ENCODE measurements at regions not wholly inside any gene's neighbourhood (a gene's known extent, or its start where the extent isn't known, plus 50 kb on each side); places are given as distances from the start of the nearest gene placed in this dataset.

DNA sequence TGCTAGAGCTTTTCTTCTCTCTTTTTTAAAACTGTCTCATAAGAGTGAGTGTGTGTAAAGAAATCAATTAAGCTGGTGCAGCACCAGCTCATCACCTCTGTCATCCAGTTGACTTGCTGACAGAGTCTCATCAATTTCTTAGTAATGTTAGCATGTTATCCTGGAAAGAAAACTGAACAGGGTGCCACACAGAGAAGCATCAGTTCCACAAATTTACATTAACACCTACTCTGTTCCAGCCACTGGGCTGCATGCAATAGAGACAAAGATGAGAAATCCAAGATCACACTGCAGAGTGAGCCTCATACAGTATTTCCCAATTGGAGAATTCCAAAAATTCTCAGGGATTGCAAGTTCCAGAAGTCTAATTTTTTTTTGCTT lies 207.0 kb upstream of the CITED2 start:
- no peak for TF ChIP-seq ZFX (IDR thresholded peaks at IDR 0.05; ENCODE audit: borderline replicate concordance)
- TF ChIP-seq, protein P1, sequence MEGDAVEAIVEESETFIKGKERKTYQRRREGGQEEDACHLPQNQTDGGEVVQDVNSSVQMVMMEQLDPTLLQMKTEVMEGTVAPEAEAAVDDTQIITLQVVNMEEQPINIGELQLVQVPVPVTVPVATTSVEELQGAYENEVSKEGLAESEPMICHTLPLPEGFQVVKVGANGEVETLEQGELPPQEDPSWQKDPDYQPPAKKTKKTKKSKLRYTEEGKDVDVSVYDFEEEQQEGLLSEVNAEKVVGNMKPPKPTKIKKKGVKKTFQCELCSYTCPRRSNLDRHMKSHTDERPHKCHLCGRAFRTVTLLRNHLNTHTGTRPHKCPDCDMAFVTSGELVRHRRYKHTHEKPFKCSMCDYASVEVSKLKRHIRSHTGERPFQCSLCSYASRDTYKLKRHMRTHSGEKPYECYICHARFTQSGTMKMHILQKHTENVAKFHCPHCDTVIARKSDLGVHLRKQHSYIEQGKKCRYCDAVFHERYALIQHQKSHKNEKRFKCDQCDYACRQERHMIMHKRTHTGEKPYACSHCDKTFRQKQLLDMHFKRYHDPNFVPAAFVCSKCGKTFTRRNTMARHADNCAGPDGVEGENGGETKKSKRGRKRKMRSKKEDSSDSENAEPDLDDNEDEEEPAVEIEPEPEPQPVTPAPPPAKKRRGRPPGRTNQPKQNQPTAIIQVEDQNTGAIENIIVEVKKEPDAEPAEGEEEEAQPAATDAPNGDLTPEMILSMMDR (IDR thresholded peaks at IDR 0.05), result no peak
- H3K27ac ChIP-seq, result no peak overlapping the region

DNA sequence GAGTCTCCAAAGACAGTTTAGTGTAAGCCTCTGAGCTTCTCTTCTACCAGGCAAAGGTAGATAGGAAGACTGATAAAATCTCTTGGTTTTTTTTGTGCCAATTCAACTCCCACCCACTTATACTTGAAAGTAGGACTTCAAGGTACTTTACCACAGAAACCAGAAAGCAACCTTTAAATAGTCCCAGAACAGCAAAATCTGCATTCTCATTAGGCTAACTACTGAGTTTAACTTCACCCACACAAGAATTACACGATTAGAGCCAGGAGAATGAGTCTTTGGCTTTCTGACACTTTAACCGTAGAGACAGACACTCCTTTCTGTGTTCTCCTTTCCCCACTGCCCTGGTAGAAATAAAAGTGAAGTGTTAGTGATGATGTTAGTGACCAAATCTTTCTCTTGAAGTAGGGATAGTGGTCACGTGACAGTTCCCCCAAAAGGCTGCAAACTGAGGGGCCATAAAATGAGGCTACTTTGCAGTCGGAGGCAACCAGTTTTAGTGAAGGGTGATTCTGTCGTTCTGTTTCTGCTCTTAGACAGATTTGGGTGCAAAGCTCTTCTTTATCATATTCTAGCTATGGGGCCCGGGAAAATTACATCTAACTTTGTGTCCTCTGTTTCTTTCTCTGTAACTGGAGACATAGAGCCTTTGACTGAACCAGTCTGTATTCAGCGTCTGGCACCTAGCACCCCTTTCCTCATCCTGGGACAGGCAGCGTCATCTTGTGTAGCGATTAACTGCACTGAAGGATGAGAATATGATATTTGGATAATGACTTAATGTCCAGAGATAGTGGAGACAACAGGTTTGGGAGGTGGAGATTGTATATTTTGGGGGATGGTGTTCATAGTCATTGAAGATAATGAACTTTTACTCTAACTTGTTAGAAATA lies 206.4 kb upstream of the CITED2 start:
- TF ChIP-seq, protein P1 (IDR thresholded peaks at IDR 0.05), result no peak
- no peak for TF ChIP-seq ZFX (IDR thresholded peaks at IDR 0.05; ENCODE audit: borderline replicate concordance)
- H3K27ac ChIP-seq, result no peak overlapping the region

DNA sequence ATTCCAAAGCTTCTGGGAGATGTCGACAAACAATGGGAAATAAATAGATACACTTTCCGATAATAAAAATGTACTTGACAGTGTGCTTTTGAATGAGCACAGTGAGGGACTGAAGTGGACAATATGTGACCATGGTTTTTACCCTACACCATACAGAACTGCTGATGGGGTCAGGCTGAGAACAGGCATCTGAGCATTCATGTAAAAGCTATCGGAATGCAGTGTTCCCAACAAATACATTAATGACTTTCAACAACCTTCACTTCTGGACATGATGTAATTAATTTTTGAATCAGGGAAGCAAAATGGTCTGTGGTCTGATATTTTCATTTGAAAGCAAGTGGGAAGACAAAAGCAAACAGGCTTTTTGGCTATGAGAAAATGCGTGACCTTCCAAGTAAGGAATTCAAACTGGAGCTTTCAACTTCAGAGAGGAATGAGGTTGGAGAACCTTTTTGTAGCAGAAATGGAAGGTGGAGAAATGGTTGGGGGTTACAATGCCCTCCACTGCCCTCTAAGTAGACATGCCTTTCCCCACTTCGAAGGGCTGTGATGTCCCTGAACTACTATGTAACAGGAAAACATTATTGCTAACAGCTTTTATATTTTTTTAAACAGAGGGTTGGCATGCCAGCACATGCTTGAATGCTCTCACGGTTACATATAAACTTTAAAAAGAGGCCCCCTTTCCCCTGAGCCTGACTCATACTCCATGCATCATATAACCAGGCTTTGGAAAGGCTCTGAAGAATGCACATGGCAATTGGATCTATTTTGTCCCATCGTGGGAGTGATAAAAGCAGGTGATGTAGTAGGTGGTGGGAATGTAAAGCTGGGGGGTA lies 203.5 kb upstream of the CITED2 start:
- no peak overlapping the region for H3K27ac ChIP-seq
- TF ChIP-seq, protein P1 (IDR thresholded peaks at IDR 0.05), result no peak
- TF ChIP-seq ZFX (IDR thresholded peaks at IDR 0.05; ENCODE audit: borderline replicate concordance), result no peak

DNA sequence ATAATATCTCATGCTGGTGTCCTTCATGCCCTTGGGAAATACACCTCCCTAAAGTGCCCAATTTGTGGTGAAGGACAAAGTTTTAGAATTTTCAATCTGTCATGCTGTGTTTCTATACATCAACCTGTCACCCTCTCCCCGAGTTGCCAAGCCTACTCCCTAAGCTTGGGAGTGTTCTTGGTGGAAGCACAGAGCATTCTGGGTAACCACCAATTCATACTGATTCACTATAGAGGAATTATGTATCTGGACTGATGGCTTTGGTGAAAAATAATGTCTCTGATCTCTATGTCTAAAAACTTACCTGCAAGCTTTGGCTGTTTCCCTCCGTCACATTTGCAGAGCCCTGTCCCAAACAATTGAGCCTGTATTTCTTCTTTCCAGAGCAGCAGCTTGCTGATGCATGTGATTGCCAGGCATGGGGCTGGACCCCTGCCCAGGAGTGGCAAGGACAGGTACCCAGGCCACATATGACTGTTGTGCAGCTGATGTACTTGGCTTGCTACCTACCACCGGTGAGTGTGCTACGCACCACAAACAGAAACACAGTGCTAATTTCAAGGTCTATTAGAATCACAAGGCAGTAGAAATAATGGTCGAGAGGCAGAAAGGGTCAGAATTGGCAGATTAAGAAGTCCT lies 202.8 kb upstream of the CITED2 start:
- TF ChIP-seq, protein P1 (IDR thresholded peaks at IDR 0.05), result no peak
- no peak for TF ChIP-seq ZFX (IDR thresholded peaks at IDR 0.05; ENCODE audit: borderline replicate concordance)
- H3K27ac ChIP-seq, result no peak overlapping the region

DNA sequence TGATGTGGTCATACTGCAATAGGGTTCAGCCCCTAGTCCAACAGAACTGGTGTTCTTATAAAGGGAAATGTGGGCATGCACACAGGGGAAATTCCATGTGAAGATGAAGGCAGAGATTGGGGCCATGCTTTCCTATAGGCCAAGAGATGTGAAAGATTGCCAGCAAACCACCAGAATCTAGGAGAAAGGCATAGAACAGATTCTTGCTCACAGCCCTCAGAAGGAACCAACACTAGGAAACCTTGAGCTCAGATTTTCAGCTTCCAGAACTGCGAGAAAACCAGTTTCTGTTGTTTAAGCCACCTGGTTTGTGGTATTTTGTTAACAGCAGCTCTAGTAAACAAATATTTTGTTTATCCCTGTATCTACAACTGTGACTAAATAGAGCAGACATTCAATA lies 197.6 kb upstream of the CITED2 start:
- TF ChIP-seq, protein P1 (IDR thresholded peaks at IDR 0.05), result no peak
- TF ChIP-seq ZFX (IDR thresholded peaks at IDR 0.05; ENCODE audit: borderline replicate concordance), result no peak
- H3K27ac ChIP-seq, result no peak overlapping the region

DNA sequence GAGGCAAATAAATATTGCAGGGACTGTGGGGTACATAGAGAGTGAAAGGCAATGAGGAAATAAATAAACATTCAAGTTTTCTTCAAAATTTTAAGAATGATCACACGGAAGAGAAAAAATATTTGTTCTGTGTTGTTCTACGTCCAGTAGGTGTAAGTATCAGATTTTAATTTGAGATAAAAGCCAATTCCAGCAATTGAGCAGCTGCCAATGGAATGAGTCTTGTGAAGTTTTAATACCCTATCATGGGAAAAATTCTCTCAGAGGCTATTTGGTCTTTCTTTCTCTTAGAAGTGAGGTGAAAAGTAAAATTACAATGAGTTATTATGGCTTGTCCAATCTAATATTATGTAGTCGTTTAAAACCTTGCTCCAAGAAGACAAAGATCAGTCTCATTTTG lies 195.7 kb upstream of the CITED2 start:
- TF ChIP-seq ZFX (IDR thresholded peaks at IDR 0.05; ENCODE audit: borderline replicate concordance), result no peak
- TF ChIP-seq, protein P1 (IDR thresholded peaks at IDR 0.05), result no peak
- H3K27ac ChIP-seq, result no peak overlapping the region
